ENCODE measurements at regions not wholly inside any gene's neighbourhood (a gene's known extent, or its start where the extent isn't known, plus 50 kb on each side); places are given as distances from the start of the nearest gene placed in this dataset.

- intact Hi-C loops (cut with micrococcal nuclease; ENCODE audit: unreplicated experiment), result no loop called here
Measured at GRCh38 chr5:74069741-74070140, 443.7 kb downstream of the ARHGEF28 start.

GRCh38 chr5:74067748-74068541 is 441.9 kb downstream of the ARHGEF28 start:
- no peak for DNase-seq
- H3K36me3 ChIP-seq (ENCODE audit: control insufficient read depth, insufficient read depth, low read length), result no peaks in the 10 kb centered on the region
- TF ChIP-seq CTCF (IDR thresholded peaks at IDR 0.05; ENCODE audit: insufficient read depth in 1 of 2, low read depth in 1 of 2, low read length in 1 of 2, severe bottlenecking in 1 of 2, unreplicated experiment in 1 of 2), result no peak
- H3K4me3 ChIP-seq (ENCODE audit: low read depth, low read length), result no peak overlapping the region
- Mint-ChIP-seq H3K36me3 (ENCODE audit: insufficient read depth, unreplicated experiment) (no peaks in the 10 kb centered on the region), H3K4me1 (ENCODE audit: low read depth, unreplicated experiment) (no peaks in the 10 kb centered on the region), H3K9me3 (ENCODE audit: unreplicated experiment) (no peaks in the 10 kb centered on the region), H3K27me3 (ENCODE audit: insufficient read depth, unreplicated experiment) (no peaks in the 10 kb centered on the region), H3K4me3 (ENCODE audit: unreplicated experiment) (no peak overlapping the region), H3K27ac (ENCODE audit: unreplicated experiment) (no peak overlapping the region)
- no TSS peak for BruUV-seq (replicated peaks)
- POLR2A ChIA-PET, result no interaction called here
- intact Hi-C loops (cut with micrococcal nuclease; ENCODE audit: unreplicated experiment), result no loop called here
- no peaks in the 10 kb centered on the region for H3K27me3 ChIP-seq (replicated peaks; ENCODE audit: control insufficient read depth, insufficient read depth, low read length)
- H3K9me3 ChIP-seq, result no peaks in the 10 kb centered on the region
- CTCF ChIA-PET, result no interaction called here
- peaks cover 10% of the 10 kb centered on the region for H3K4me1 ChIP-seq

More at GRCh38 chr5:74069741-74070140, 443.7 kb downstream of the ARHGEF28 start:
- Mint-ChIP-seq H3K27ac (ENCODE audit: unreplicated experiment) (no peak overlapping the region), H3K4me3 (ENCODE audit: unreplicated experiment) (no peak overlapping the region), H3K36me3 (ENCODE audit: insufficient read depth, unreplicated experiment) (no peaks in the 10 kb centered on the region), H3K9me3 (ENCODE audit: unreplicated experiment) (no peaks in the 10 kb centered on the region), H3K4me1 (ENCODE audit: low read depth, unreplicated experiment) (no peaks in the 10 kb centered on the region), H3K27me3 (ENCODE audit: insufficient read depth, unreplicated experiment) (no peaks in the 10 kb centered on the region)
- Histone ChIP-seq H3K9me3 (no peaks in the 10 kb centered on the region), H3K36me3 (ENCODE audit: control insufficient read depth, insufficient read depth, low read length) (no peaks in the 10 kb centered on the region), H3K27me3 (replicated peaks; ENCODE audit: control insufficient read depth, insufficient read depth, low read length) (no peaks in the 10 kb centered on the region), H3K4me3 (ENCODE audit: low read depth, low read length) (no peak overlapping the region), H3K4me1 (peaks cover 14% of the 10 kb centered on the region)
- TF ChIP-seq CTCF (IDR thresholded peaks at IDR 0.05; ENCODE audit: insufficient read depth in 1 of 2, low read depth in 1 of 2, low read length in 1 of 2, severe bottlenecking in 1 of 2, unreplicated experiment in 1 of 2), result no peak
- no peak for DNase-seq
- ChIA-PET POLR2A (no interaction called here), CTCF (no interaction called here)
- BruUV-seq (replicated peaks), result no TSS peak

- no peaks in the 10 kb centered on the region for H3K9me3 Mint-ChIP-seq (ENCODE audit: unreplicated experiment)
- H3K36me3 Mint-ChIP-seq (ENCODE audit: insufficient read depth, unreplicated experiment), result no peaks in the 10 kb centered on the region
- no peaks in the 10 kb centered on the region for H3K9me3 ChIP-seq
- no peak overlapping the region for H3K4me3 ChIP-seq (ENCODE audit: low read depth, low read length)
- H3K27ac Mint-ChIP-seq (ENCODE audit: unreplicated experiment), result no peak overlapping the region
- TF ChIP-seq CTCF (IDR thresholded peaks at IDR 0.05; ENCODE audit: insufficient read depth in 1 of 2, low read depth in 1 of 2, low read length in 1 of 2, severe bottlenecking in 1 of 2, unreplicated experiment in 1 of 2), result no peak
- H3K27me3 ChIP-seq (replicated peaks; ENCODE audit: control insufficient read depth, insufficient read depth, low read length), result no peaks in the 10 kb centered on the region
- H3K27me3 Mint-ChIP-seq (ENCODE audit: insufficient read depth, unreplicated experiment), result no peaks in the 10 kb centered on the region
- no TSS peak for BruUV-seq (replicated peaks)
- ChIA-PET CTCF (no interaction called here), POLR2A (no interaction called here)
- intact Hi-C loops (cut with micrococcal nuclease; ENCODE audit: unreplicated experiment), result no loop called here
- no peak for DNase-seq
- no peaks in the 10 kb centered on the region for H3K36me3 ChIP-seq (ENCODE audit: control insufficient read depth, insufficient read depth, low read length)
- H3K4me1 ChIP-seq, result peaks cover 7% of the 10 kb centered on the region; the same call in 1 of the 2 replicates
- no peaks in the 10 kb centered on the region for H3K4me1 Mint-ChIP-seq (ENCODE audit: low read depth, unreplicated experiment)
- H3K4me3 Mint-ChIP-seq (ENCODE audit: unreplicated experiment), result no peak overlapping the region
Measured at GRCh38 chr5:74064911-74065310, 438.9 kb downstream of the ARHGEF28 start.
